ENCODE measurements at regions not wholly inside any gene's neighbourhood (a gene's known extent, or its start where the extent isn't known, plus 50 kb on each side); places are given as distances from the start of the nearest gene placed in this dataset.

DNA sequence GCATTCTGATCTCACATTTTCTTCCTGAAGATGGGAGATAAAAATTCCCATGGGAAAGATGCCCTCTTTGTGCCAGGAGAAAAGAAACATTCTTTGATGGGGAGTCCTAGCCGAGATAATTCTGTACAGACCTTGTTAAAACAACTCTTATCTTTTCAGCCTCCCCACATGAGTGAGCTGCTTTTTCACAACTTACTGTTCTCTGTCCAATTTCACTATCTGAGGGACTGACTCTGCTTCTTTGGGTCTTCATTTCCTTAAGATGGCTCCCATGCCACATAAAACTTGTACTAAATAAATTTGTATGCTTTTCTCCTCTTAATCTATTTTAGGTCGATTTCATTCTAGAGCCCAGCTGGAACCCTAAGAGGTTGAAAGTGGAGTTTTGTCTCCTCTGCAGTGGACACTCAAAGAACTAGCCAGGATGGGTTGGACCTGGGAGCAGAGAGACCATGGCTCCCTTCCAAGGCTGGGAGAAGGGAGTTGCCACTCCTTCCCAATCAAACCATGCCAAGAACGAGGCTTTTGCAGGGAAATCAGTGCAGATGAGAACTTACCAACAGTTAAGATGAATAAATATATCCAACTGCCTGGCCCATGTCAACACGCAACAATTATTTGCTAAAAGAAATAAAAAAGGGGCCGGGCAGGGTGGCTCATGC, 285.8 kb upstream of the SULF2 start:
- H3K4me1 ChIP-seq (ENCODE audit: low read length): no peaks in the 10 kb centered on the region
- peaks cover 46% of the 10 kb centered on the region for H3K27me3 ChIP-seq (ENCODE audit: low read depth, low read length)
- H3K4me3 ChIP-seq (ENCODE audit: low read length): no peak overlapping the region
- no peak overlapping the region for H2AFZ ChIP-seq (ENCODE audit: low read depth, low read length)
- H3K4me2 ChIP-seq (ENCODE audit: low read length): no peak overlapping the region
- no peaks in the 10 kb centered on the region for H3K36me3 ChIP-seq (replicated peaks; ENCODE audit: low read depth, low read length)
- no peaks in the 10 kb centered on the region for H3K79me2 ChIP-seq (ENCODE audit: low read length)
- no peak overlapping the region for H3K27ac ChIP-seq (ENCODE audit: low read length)
- no peaks in the 10 kb centered on the region for H4K20me1 ChIP-seq (ENCODE audit: insufficient read depth, low read length)
- H3K9ac ChIP-seq (ENCODE audit: low read length): no peak overlapping the region
- H3K9me3 ChIP-seq (ENCODE audit: insufficient read depth, low read length): no peaks in the 10 kb centered on the region
- TF ChIP-seq EZH2phosphoT487 (IDR thresholded peaks at IDR 0.05; ENCODE audit: low read depth): no peak
- TF ChIP-seq, protein P1, sequence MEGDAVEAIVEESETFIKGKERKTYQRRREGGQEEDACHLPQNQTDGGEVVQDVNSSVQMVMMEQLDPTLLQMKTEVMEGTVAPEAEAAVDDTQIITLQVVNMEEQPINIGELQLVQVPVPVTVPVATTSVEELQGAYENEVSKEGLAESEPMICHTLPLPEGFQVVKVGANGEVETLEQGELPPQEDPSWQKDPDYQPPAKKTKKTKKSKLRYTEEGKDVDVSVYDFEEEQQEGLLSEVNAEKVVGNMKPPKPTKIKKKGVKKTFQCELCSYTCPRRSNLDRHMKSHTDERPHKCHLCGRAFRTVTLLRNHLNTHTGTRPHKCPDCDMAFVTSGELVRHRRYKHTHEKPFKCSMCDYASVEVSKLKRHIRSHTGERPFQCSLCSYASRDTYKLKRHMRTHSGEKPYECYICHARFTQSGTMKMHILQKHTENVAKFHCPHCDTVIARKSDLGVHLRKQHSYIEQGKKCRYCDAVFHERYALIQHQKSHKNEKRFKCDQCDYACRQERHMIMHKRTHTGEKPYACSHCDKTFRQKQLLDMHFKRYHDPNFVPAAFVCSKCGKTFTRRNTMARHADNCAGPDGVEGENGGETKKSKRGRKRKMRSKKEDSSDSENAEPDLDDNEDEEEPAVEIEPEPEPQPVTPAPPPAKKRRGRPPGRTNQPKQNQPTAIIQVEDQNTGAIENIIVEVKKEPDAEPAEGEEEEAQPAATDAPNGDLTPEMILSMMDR (IDR thresholded peaks at IDR 0.05; ENCODE audit: low read depth, low read length): no peak

DNA sequence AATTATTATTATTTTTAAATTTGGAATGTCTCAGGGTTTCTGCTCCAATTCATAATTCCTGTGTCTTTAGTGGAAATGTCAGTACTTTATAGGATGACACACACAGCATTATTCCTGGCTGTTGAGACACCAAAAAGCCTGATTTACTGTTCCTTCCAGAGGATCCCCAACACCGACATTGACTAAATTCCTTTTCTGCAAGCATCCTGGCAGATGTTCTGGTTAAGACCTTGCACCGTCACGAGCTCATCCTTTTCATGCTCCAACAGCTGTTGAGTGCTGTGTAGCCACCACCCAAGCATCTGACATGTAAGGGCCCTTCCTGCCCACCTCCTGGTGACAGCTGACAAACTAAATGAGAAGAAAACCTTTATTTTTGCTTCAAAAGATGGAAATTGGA, 284.3 kb upstream of the SULF2 start:
- H3K9ac ChIP-seq (ENCODE audit: low read length): no peak overlapping the region
- no peak overlapping the region for H3K4me3 ChIP-seq (ENCODE audit: low read length)
- H3K27ac ChIP-seq (ENCODE audit: low read length): no peak overlapping the region
- H4K20me1 ChIP-seq (ENCODE audit: insufficient read depth, low read length): no peaks in the 10 kb centered on the region
- H3K79me2 ChIP-seq (ENCODE audit: low read length): no peaks in the 10 kb centered on the region
- H2AFZ ChIP-seq (ENCODE audit: low read depth, low read length): no peak overlapping the region
- peaks cover 34% of the 10 kb centered on the region for H3K27me3 ChIP-seq (ENCODE audit: low read depth, low read length)
- H3K4me2 ChIP-seq (ENCODE audit: low read length): no peak overlapping the region
- no peak for TF ChIP-seq EZH2phosphoT487 (IDR thresholded peaks at IDR 0.05; ENCODE audit: low read depth)
- TF ChIP-seq, protein P1 (IDR thresholded peaks at IDR 0.05; ENCODE audit: low read depth, low read length): no peak
- H3K4me1 ChIP-seq (ENCODE audit: low read length): no peaks in the 10 kb centered on the region
- no peaks in the 10 kb centered on the region for H3K9me3 ChIP-seq (ENCODE audit: insufficient read depth, low read length)
- no peaks in the 10 kb centered on the region for H3K36me3 ChIP-seq (replicated peaks; ENCODE audit: low read depth, low read length)

DNA sequence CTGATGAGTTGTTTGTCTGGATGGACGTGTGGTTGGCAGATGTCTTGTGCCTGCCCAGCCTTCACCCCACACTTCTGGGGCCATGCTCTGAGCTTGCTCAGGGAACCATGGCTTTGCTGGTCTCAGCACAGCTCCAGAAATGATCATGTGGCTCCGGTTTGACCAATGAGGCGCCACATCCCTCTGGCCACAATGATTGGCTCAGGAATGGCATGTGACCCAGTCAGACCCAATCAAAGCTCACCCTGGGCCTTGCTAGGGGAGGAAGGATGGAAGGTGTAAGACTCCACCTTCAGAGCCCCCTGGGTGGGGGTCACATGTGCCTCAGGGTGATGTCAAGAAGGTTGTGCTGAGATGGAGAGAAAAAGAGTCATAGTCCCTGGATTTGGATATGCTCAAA, 281.6 kb upstream of the SULF2 start:
- Histone ChIP-seq H3K79me2 (ENCODE audit: low read length) (no peaks in the 10 kb centered on the region), H3K9ac (ENCODE audit: low read length) (no peak overlapping the region), H3K27me3 (ENCODE audit: low read depth, low read length) (peaks cover 27% of the 10 kb centered on the region), H2AFZ (ENCODE audit: low read depth, low read length) (no peak overlapping the region), H3K36me3 (replicated peaks; ENCODE audit: low read depth, low read length) (no peaks in the 10 kb centered on the region), H3K27ac (ENCODE audit: low read length) (no peak overlapping the region), H3K9me3 (ENCODE audit: insufficient read depth, low read length) (no peaks in the 10 kb centered on the region), H3K4me2 (ENCODE audit: low read length) (no peak overlapping the region), H3K4me1 (ENCODE audit: low read length) (no peaks in the 10 kb centered on the region), H4K20me1 (ENCODE audit: insufficient read depth, low read length) (no peaks in the 10 kb centered on the region), H3K4me3 (ENCODE audit: low read length) (no peak overlapping the region)
- TF ChIP-seq, protein P1 (IDR thresholded peaks at IDR 0.05; ENCODE audit: low read depth, low read length): no peak
- TF ChIP-seq EZH2phosphoT487 (IDR thresholded peaks at IDR 0.05; ENCODE audit: low read depth): no peak

DNA sequence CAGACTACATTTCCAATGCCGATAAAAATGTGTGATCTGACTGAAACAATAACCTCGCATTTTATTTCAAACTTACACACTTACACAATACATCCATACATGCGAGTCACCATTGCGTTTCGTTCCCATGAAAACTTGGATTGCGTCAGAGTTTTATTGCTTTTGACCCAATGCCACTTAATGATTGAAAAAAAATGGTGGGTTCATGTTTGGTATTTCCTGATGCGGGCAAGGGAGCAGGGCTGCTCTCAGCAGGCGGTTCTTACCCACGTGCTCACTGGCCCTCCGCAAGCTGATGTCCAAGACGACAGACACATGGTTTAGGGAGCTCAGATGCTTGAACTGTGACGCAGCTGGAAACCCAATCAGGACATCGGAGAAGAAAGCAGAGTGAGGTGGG, 281.0 kb upstream of the SULF2 start:
- peaks cover 25% of the 10 kb centered on the region for H3K27me3 ChIP-seq (ENCODE audit: low read depth, low read length)
- no peaks in the 10 kb centered on the region for H3K4me1 ChIP-seq (ENCODE audit: low read length)
- no peaks in the 10 kb centered on the region for H3K79me2 ChIP-seq (ENCODE audit: low read length)
- no peaks in the 10 kb centered on the region for H3K9me3 ChIP-seq (ENCODE audit: insufficient read depth, low read length)
- H2AFZ ChIP-seq (ENCODE audit: low read depth, low read length): no peak overlapping the region
- no peaks in the 10 kb centered on the region for H4K20me1 ChIP-seq (ENCODE audit: insufficient read depth, low read length)
- H3K36me3 ChIP-seq (replicated peaks; ENCODE audit: low read depth, low read length): no peaks in the 10 kb centered on the region
- H3K4me3 ChIP-seq (ENCODE audit: low read length): no peak overlapping the region
- no peak overlapping the region for H3K9ac ChIP-seq (ENCODE audit: low read length)
- H3K4me2 ChIP-seq (ENCODE audit: low read length): no peak overlapping the region
- no peak for TF ChIP-seq EZH2phosphoT487 (IDR thresholded peaks at IDR 0.05; ENCODE audit: low read depth)
- TF ChIP-seq, protein P1 (IDR thresholded peaks at IDR 0.05; ENCODE audit: low read depth, low read length): no peak
- no peak overlapping the region for H3K27ac ChIP-seq (ENCODE audit: low read length)
